D721Med (cell line): ENCODE measurements at regions not wholly inside any gene's neighbourhood (a gene's known extent, or its start where the extent isn't known, plus 50 kb on each side); places are given as distances from the start of the nearest gene placed in this dataset.

Experiments
- DNase-seq: peaks from one replicate; pipeline ENCODE4 v3.0.0; 2011; ENCODE audit warnings: low spot score; ENCODE audit not compliant: insufficient read length
- FAIRE-seq: peaks from 2 replicates; lab custom pipeline; 2011; peaks lifted over from hg19 to GRCh38; lab: Jason Lieb, UNC
- CTCF ChIP-seq: IDR thresholded peaks from 2 replicates; pipeline ENCODE4 v1.5.1; 2012; ENCODE audit warnings: mild to moderate bottlenecking, control low read depth; ENCODE audit not compliant: insufficient read depth; ENCODE audit errors: missing control alignments

- TF ChIP-seq CTCF = no peak
- DNase-seq (no peak), FAIRE-seq (no peak)
These were observed 265.7 kb upstream of the HS6ST1 start for GRCh38 chr2:128584296-128584890.

- no peak for FAIRE-seq
- no peak for DNase-seq
- TF ChIP-seq CTCF = no peak
These were observed 267.0 kb upstream of the HS6ST1 start for GRCh38 chr2:128585706-128586105.

GRCh38 chr2:128589681-128590080 is 271.0 kb upstream of the HS6ST1 start:
- FAIRE-seq = no peak
- TF ChIP-seq CTCF = no peak
- DNase-seq = no peak

- no peak for TF ChIP-seq CTCF
- no peak for DNase-seq
- no peak for FAIRE-seq
These were observed 271.8 kb upstream of the HS6ST1 start for GRCh38 chr2:128590309-128591021.

- no peak for DNase-seq
- no peak for TF ChIP-seq CTCF
- FAIRE-seq = no peak
These were observed 272.6 kb upstream of the HS6ST1 start for GRCh38 chr2:128591022-128591860.

GRCh38 chr2:128591861-128592822 is 273.5 kb upstream of the HS6ST1 start:
- FAIRE-seq (no peak), DNase-seq (no peak)
- TF ChIP-seq CTCF = no peak
